ENCODE measurements at regions not wholly inside any gene's neighbourhood (a gene's known extent, or its start where the extent isn't known, plus 50 kb on each side); places are given as distances from the start of the nearest gene placed in this dataset.
"Not testable (repeated sequence)": the region's sequence is repeated elsewhere in the genome, so short reads cannot be mapped to it uniquely, and the experiment has no call there.

- not testable (repeated sequence) for TF ChIP-seq POLR2AphosphoS5 (IDR thresholded peaks at IDR 0.05; ENCODE audit: insufficient read depth, low read depth, low read length); FOS (IDR thresholded peaks at IDR 0.05; ENCODE audit: borderline replicate concordance, insufficient read depth, low read length)
Observed at GRCh38 chr7:156517858-156518257, 122.7 kb upstream of the RNF32 start.
